Glomerular visceral epithelial cell (primary cell): ENCODE measurements at regions not wholly inside any gene's neighbourhood (a gene's known extent, or its start where the extent isn't known, plus 50 kb on each side); places are given as distances from the start of the nearest gene placed in this dataset.
A peak's percentile ranks its signal among the peaks of the same experiment; 100 is the strongest.

ENCODE experiments used
- DNase-seq: peaks from one replicate; pipeline ENCODE4 v3.0.0-alpha.2; 2016; ENCODE audit errors: extremely low spot score

GRCh38 chr2:24439971-24440340 lies 51.1 kb upstream of the NCOA1 start:
- DNase-seq, result no peak

- DNase-seq, result no peak
Measured at GRCh38 chr2:24439280-24439970, 51.6 kb upstream of the NCOA1 start.

- DNase-seq, result no peak
Measured at GRCh38 chr2:24438106-24438505, 52.9 kb upstream of the NCOA1 start.

GRCh38 chr2:24435391-24436316 lies 55.4 kb upstream of the NCOA1 start:
- DNase-seq, result no peak

GRCh38 chr2:24434541-24434940 lies 56.5 kb upstream of the NCOA1 start:
- no peak for DNase-seq

GRCh38 chr2:24432735-24433134 lies 58.3 kb upstream of the NCOA1 start:
- no peak for DNase-seq

GRCh38 chr2:24432121-24432520 lies 58.9 kb upstream of the NCOA1 start:
- no peak for DNase-seq

- DNase-seq, result no peak
Measured at GRCh38 chr2:24429197-24430074, 61.6 kb upstream of the NCOA1 start.

GRCh38 chr2:24424387-24424786 lies 64.1 kb upstream of the ITSN2 start:
- DNase-seq, result no peak

GRCh38 chr2:24423095-24423494 lies 62.8 kb upstream of the ITSN2 start:
- no peak for DNase-seq

- DNase-seq, result peak; percentile 42
Measured at GRCh38 chr2:24421668-24422067, 61.3 kb upstream of the ITSN2 start.

- no peak for DNase-seq
Measured at GRCh38 chr2:24420373-24420772, 60.0 kb upstream of the ITSN2 start.

GRCh38 chr2:24418166-24418841 lies 58.0 kb upstream of the ITSN2 start:
- no peak for DNase-seq

GRCh38 chr2:24412812-24413211 lies 52.5 kb upstream of the ITSN2 start:
- DNase-seq, result no peak

GRCh38 chr2:24411488-24412151 lies 51.3 kb upstream of the ITSN2 start:
- no peak for DNase-seq

- no peak for DNase-seq
Measured at GRCh38 chr2:24410976-24411375, 50.6 kb upstream of the ITSN2 start.

- DNase-seq, result peak; percentile 64
Measured at GRCh38 chr2:24409700-24410556, 49.6 kb upstream of the ITSN2 start.
